Stimulated activated naive CD4-positive, alpha-beta T cell treated with Interleukin-2 at 50 U/mL for 16 hours (primary cell): ENCODE measurements at regions not wholly inside any gene's neighbourhood (a gene's known extent, or its start where the extent isn't known, plus 50 kb on each side); places are given as distances from the start of the nearest gene placed in this dataset.
A peak's percentile ranks its signal among the peaks of the same experiment; 100 is the strongest.

Experiments used
- DNase-seq: peaks from one replicate; lab custom pipeline; 2025; lab: John Stamatoyannopoulos, UW

DNA sequence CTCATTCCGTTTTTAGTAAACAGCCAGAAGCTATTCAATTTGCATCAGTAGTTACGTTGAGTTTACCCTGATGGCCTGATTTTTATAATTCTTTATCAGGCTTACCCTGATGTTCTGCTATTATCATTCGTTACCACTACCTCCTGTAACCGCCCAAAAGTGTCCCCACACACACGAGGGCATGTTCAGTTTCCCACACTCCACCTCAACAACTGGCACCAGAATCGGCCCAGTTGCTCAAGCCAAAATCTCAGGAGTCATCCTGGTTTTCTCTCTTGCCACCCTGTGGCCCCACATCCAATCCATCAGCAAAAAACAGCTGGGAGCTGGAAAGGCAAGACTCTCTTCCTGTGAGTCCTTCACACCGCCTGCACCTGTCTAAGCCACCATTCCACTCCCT is 102.9 kb upstream of the RAB6C start:
- no peak for DNase-seq

GRCh38 chr2:129877289-129877741 is 102.2 kb upstream of the RAB6C start:
- DNase-seq, result peak; percentile 81

DNA sequence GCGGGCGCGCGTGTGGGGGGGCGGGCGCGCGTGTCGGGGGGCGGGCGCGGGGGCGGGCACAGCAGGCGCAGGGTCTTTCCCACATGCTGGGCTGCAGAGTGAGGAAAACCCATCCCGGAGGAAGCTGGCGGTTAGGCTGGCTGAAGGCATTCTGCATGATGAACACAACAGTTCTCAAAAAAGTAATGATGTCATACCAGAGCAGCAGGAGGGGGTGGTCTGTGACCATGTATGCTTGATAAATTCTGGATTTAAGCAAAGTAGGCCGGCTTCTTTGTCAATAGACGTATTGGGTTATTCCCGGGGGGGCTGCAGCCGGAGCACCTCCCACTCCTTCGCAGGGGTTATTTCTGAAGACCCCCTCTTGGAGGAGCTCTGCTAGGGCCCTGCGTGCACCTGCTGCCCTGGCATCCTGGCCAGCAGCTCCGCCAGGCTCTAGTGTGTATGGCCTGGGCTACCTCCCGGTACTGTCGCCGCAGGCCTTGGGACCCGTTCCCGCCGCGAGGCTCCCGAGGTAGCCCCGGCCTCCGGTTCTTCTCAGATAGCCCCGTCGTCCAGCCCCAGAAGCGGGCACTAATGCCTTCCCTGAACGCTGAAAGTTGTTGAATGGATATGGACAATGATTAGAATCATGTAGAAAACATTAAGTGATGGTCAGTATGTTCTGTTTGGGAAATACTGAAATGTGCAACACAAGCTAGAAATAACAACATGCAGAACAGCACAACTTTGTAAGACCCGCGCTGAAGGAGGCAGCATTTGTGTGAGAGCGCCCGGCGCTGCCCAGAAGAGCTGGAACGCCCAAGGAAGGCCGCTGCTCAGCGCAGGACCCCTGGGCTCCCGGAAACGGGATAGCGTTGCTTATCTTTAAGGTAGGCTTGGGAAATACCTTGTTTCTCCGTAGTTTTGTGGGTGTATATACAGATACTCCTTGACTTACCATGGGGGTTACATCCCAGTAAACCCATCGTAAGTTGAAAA is 101.4 kb upstream of the RAB6C start:
- DNase-seq, result no peak

DNA sequence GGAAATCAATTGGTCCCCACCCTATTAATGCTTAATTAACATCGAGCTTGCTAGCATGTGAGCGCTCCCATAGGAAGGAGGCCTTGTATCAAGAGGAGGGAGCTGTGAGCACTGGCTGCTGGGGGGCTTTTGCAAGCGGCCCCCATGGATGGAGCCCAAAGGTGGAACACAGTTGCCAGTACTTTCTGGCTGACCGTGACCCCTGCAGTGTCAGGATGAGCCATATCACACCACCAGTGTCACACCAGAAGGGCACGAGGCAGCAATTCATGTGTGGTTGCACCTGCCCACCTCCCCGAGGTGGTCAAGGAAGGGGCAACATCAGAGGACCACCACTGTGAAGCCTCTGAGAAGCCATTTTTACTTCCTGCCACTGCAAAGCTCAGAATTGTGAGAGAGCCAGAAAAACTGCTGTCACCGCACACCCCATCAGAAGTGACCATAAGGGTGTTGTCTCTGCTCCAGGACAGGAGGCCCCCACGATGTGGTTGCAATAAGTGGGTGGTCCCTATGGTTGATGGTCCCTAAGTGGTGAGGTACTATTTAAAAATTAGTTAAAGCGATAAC is 99.8 kb upstream of the RAB6C start:
- DNase-seq, result no peak

- DNase-seq, result no peak
Observed at GRCh38 chr2:129880309-129880708, 99.2 kb upstream of the RAB6C start.

- DNase-seq, result no peak
Observed at GRCh38 chr2:129880971-129881370, 98.5 kb upstream of the RAB6C start.

DNA sequence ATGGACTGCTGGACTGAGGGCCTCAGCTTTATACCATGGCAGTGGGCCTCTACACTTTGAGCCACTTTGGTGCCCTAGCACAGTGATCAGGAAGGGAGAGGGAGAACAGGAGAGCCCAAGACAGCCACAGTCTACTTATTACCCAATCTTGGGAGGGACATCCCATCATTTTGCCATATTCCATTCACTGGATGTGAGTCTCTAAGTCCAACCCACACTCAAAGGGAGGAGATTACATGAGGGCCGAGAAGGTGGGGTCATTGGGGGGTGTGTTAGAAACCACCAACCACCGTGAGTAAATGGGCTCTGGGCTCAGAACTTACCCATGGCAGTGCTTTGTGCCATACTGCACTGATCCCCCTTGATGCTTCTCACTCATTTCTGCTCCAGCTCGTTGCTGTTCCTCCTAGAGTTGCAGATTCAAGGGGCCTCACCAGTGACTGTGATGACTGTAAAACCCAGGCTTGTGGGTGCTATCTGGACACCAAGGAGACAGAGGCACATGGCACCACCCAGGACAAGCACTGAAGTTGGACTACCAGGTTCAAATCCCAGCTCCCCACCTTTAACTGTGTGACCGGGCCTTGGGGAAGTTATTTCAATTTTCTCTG is 97.6 kb upstream of the RAB6C start:
- DNase-seq, result no peak

GRCh38 chr2:129882476-129882875 is 97.0 kb upstream of the RAB6C start:
- DNase-seq, result no peak

DNA sequence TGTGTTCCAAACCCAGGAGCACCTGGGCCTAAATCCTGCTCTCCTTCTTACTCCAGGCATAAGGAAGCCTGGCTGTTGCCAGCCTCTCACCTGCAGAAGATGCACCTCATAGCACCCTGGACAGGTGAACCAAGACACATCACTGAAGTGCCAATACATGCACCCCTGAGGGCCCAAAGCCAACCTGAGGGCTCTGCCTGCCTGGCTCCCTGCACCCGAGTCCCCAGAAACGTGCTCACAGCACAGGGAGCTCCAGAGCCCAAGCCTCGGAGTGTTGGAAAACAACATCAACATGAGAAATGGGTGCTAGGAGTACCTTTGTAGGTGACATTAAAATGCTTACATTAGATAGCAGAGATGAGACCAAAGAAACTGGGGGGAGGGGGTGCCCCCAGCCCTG is 96.3 kb upstream of the RAB6C start:
- no peak for DNase-seq

DNA sequence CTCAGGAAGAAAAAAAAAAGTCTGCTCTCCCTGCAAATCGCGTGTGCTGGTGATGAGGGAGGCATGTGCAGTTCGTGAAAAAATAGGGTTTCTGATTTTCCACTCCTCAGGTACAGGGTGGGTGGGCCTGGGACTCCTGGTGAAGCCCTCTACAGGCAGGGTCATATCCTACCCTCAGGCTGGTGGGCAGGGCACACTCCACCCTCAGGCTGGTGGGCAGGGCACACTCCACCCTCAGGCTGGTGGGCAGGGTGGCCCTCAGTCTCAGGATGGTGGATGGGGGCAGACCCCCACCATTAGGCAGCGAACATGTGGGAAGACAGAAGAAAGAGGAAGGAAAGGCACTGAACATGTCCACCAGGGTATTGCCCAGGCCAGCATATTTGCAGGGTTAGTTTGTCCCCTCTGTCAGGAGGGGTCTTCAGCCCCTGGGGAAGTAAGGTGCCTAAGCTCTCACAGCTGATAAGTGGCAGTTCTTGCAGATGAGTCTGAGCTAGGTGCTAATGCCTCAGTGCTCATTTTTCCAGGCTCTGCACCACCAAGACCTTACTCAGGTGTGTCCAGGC is 95.2 kb upstream of the RAB6C start:
- no peak for DNase-seq

DNA sequence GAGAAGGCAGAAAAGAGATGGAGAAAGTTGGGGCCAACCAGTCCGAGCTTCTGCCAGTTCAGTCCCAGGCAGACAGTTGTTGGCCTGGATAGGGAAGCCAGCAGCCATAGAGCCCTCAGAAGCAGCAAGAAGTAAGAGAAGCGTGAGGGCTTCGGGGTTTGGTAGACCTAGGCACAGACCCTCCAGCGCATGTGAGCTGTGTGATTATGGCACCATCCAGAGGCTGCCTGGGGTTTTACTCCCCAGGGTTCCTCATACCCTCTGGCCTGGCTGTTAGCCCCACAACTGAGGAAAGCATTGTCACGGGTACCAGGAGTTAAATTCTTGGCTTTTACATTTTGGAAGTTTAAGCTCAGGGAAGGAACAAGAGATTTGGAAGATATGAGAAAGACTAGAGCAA is 93.7 kb upstream of the RAB6C start:
- no peak for DNase-seq

- no peak for DNase-seq
Observed at GRCh38 chr2:129887688-129888266, 91.7 kb upstream of the RAB6C start.

DNA sequence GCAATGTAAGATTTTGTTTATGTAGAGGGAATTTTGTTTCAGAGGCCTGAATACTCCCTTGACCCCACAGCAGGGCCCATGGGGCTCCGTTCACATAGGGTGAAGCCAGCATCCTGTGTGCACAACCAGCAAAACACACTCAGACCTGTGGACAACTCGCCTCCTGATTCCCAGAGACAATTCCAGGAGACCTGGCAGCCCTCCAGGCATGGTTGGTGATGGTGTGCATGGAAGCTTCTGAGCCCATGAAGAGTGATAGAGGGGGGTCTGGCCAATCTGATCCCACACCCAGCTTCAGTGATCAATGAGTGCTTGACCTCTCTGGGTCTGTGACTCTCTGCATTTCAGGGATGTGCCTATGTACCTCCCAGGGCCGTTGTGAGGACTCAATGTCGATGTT is 91.0 kb upstream of the RAB6C start:
- no peak for DNase-seq

DNA sequence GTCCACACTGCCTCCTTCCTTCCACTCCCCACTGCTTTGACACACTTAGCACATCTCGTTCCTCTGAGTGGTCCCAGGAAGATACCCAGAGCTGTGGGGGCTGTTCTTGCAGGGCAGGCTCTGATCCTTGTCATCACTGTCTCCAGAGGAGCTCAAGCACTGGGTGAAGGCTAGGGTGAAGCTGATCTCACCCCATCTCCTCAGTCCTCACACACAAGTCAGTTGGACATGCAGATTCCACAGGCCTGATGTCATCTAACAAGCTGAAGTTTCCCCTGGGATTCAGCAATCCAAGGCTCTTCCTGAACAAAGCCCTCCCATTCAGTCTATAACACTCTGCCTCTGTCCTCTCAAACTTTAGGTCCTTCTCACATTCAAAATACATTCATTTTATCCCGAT is 90.6 kb upstream of the RAB6C start:
- DNase-seq, result no peak

DNA sequence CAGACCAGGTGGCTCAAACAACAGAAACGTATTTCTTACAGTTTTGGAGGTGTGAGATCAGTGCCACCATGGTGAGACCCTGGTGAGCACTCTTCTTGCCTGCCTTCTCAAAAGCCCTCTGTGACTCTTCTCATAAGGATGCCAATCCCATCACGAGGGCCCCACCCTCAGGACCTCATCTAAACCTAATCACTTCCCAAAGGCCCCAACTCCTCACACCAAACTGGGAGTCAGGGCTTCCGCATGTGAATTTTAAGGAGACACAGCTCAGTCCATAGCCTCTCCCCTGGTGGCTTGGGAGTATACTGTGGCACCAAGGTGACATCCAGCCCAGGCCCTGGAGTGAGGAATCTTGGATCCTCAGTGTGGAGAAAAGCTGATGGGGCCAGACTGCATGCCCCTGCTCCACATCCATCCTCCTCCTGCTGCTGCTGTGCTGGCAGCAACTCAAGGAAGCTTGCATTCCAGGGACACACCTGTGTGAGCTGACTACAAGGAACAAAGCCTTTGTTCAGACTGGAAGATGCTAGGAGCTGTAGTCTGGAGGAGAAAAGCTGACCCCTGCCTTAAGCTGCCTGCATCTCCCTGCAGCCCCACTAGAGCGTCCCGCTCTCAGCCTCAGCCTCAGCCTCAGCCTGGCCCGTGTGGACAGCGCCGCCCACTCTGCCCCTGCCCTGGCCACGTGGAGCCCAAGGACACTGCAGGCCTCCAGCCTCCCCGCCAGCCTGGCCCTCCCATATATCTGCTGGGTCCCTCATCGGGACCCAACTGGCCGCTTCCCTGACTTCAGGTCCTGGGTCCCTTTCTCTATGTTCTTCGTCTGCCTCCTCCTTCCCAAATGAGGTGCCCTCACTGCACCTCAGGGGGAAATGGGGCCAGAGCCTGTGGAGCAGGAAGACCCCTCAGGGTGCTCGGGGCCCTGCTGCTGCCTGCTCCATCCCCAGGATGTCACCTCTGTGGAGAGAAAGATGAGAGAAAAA is 87.8 kb upstream of the RAB6C start:
- DNase-seq, result no peak

- DNase-seq, result no peak
Observed at GRCh38 chr2:129892360-129892759, 87.1 kb upstream of the RAB6C start.

DNA sequence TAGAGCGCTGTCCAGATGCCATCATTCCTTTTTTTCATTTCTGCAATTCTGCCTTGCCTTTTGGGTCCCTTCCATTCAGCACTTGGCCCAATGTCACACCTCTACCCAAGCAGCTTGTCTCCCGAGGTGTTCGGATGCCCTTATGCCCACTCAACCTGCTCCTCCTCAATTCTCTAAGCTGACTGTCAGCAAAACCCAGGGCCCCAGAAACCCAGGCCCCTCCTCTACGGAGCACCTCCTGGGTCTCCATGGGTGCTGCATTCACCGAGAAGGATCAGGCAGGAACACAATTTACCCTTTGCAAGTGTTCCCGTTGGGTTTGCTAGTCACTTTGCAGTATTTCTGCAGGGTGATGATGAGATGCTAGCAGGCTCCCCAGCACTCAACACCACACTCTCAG is 86.7 kb upstream of the RAB6C start:
- no peak for DNase-seq

GRCh38 chr2:129893244-129893643 is 86.2 kb upstream of the RAB6C start:
- no peak for DNase-seq

DNA sequence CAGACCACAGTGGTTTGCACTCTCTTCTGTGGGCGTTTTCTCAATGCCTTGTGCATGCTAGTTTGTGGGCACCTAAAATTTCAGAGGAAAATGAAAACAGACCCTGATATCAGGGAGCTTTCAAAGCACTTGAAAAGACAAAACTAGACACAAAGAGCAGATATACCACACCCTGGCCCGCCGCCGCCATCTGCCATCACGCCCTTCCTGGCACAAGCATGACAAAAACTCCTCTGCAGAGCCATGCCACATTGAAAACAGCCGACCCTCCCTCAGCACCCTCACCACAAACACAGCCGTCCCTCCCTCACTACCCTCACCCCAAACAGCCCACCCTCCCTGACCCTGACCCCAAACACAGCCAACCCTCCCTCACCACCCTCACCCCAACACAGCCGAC is 84.8 kb upstream of the RAB6C start:
- no peak for DNase-seq

DNA sequence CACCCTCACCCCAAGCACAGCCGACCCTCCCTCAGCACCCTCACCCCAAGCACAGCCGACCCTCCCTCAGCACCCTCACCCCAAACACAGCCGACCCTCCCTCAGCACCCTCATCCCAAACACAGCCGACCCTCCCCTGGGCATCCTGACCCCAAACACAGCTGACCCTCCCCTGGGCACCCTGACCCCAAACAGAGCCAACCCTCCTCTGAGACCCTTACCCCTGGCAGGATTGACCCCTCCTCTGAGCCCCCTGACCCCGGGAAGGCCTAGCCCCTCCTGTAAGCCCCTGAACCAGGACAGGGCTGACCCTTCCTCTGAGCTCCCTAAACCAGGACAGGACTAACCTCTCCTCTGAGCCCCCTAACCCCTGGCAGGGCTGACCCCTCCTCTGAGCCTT is 84.4 kb upstream of the RAB6C start:
- DNase-seq, result no peak

- DNase-seq, result no peak
Observed at GRCh38 chr2:129895526-129896082, 83.9 kb upstream of the RAB6C start.
